ENCODE measurements at regions not wholly inside any gene's neighbourhood (a gene's known extent, or its start where the extent isn't known, plus 50 kb on each side); places are given as distances from the start of the nearest gene placed in this dataset.

DNA sequence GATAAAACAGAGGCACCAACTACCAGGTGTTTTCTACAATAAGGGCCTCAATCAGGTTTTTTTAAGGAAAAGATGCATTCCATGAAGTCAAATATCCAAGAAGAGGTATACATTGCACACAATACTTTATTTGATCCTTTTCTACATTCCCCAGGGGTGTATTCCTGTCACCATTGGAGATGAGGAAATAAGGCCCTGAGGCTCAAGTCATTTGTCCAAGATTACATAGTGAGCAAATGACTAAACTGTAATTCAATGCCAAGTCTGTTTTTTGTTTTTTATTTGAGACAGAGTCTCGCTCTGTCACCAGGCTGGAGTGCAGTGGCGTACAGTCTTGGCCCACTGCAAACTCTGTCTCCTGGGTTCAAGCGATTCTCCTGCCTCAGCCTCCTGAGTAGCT, 69.2 kb upstream of the CDYL start:
- ATAC-seq (ENCODE audit: low FRiP score): no peak
- DNase-seq (ENCODE audit: low spot score): no peak
- no peak for TF ChIP-seq CTCF (IDR thresholded peaks at IDR 0.05)

- DNase-seq (ENCODE audit: low spot score) (no peak), ATAC-seq (ENCODE audit: low FRiP score) (no peak)
These were observed 70.4 kb upstream of the CDYL start for GRCh38 chr6:4705809-4706208.

DNA sequence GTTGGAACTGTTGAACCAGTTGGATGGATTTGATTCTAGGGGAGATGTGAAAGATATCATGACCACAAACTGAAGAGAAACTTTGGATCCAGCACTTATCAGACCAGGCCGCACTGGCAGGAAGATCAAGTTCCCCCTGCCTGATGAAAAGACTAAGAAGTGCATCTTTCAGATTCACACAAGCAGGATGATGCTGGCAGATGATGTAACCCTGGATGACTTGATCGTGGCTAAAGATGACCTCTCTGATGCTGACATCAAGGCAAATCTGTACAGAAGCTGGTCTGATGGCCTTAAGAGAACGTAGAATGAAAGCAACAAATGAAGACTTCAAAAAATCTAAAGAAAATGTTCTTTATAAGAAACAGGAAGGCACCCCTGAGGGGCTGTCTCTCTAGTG, 72.8 kb upstream of the CDYL start:
- no peak for TF ChIP-seq CTCF (IDR thresholded peaks at IDR 0.05)
- ATAC-seq (ENCODE audit: low FRiP score) (no peak), DNase-seq (ENCODE audit: low spot score) (no peak)

More at GRCh38 chr6:4705809-4706208, 70.4 kb upstream of the CDYL start:
- no peak for TF ChIP-seq CTCF (IDR thresholded peaks at IDR 0.05)

DNA sequence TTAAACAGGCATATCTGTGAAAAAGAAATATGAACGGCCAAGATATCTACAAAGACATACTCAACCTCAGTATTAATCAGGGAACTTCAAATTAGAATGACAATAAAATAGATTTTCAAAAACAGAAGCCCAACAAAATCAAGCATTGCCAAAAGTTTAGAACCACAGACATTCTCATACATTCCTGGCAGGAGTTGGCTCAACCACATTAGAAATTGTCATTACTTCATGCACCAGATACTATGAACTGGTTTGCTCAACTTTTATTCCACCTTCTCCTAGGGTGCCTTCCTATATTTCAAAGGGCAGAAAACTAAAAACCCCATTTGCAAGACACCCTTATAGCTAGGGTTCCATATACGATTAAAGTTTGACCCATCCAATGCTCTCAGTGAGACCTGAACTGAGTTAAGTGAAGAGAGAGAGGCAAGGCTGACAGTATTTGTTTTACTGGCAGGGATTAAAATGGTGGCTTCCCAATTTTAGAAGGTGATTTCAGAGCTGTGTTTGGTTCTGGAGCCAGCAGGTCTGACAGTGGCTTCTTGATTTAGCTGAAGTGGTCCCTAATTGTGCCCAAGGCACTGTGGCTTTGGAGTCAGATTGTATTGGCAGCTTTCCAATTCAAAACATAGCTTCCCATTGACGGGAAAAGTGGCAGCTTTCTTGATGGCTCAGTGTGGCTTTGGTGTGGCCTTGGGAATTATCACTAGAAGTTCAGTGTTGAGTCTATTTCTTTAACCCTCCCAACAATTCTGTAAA, 77.1 kb upstream of the CDYL start:
- DNase-seq (ENCODE audit: low spot score) (no peak), ATAC-seq (ENCODE audit: low FRiP score) (no peak)
- no peak for TF ChIP-seq CTCF (IDR thresholded peaks at IDR 0.05)

DNA sequence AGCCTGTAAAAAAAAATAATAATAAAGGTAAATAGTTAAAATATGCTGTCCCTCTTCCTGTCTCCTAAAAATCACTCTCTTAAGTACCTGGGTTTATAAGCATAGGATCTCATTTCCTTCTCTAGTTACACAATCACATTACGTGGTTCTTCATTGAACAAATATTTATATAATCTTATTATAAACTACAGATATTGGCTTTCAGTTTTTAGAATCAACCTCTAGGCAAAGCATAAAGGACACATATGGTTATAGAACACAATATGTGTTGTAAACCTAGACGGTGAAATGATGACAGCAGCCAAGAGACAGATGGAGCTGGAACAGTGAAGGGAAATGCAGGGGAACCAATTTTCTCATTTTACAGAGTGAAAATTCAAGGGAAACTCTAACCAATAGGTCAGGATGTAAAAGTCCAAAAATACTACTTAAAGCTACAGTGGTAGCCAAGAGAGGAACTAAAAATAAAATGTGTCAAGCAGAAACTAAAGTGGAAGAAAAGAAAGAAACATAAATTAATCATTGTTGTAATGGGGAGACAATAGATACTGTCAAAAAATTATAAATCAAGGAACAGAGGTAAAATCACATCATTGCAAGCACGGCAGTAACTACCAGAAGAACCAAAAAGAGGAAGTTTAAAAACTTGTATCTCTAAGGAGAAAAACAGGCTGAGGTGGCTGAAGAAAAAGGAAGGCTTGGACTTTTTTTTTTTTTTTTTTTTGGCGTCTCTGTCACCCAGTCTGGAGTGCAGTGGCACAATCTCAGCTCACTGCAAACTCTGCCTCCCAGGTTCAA, 82.8 kb upstream of the CDYL start:
- ATAC-seq (ENCODE audit: low FRiP score): no peak
- DNase-seq (ENCODE audit: low spot score): no peak
- TF ChIP-seq CTCF (IDR thresholded peaks at IDR 0.05): no peak

GRCh38 chr6:4692664-4693063, 83.5 kb upstream of the CDYL start:
- TF ChIP-seq CTCF (IDR thresholded peaks at IDR 0.05): no peak
- ATAC-seq (ENCODE audit: low FRiP score): no peak
- no peak for DNase-seq (ENCODE audit: low spot score)
